ENCODE measurements at regions not wholly inside any gene's neighbourhood (a gene's known extent, or its start where the extent isn't known, plus 50 kb on each side); places are given as distances from the start of the nearest gene placed in this dataset.

DNA sequence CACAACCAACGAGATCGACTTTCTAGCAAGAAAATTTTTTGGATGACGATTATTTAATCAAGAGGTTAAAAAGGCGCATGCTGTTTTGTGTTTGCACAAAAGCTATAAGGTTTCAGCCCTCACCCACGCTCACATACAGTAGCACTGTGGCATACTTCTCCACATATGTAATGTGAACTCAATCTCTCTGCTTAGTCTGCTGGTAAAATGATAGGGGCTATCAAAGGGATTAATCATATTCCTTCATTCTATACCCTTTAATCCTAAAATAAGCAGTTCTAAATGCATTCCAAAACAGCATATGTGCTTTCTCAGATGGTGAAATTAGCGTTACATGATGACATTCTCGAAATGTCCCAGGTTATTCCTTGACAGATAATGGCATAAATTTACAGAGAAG lies 196.9 kb upstream of the PRICKLE2 start:
- H3K4me1 ChIP-seq (ENCODE audit: control insufficient read depth in 2 of 2, insufficient read depth in 2 of 2, low read length in 1 of 2), result peaks cover 0 to 3% of the 10 kb centered on the region in 2 donors
- peaks cover 0 to 2% of the 10 kb centered on the region in 2 donors for H3K27me3 ChIP-seq (ENCODE audit: control insufficient read depth in 1 of 2, insufficient read depth in 2 of 2, low read length in 2 of 2)
- H3K27ac ChIP-seq (ENCODE audit: low read depth in 2 of 2, low read length in 1 of 2), result no peak overlapping the region
- no peak overlapping the region for H3K4me3 ChIP-seq (ENCODE audit: low read depth in 1 of 2, low read length in 2 of 2)
- 75 to 76% methylated on average over 7 of the region's 7 CpGs for WGBS, 2 donors
- H3K36me3 ChIP-seq (ENCODE audit: control insufficient read depth in 2 of 2, insufficient read depth in 2 of 2, low read length in 1 of 2), result no peaks in the 10 kb centered on the region
- no peaks in the 10 kb centered on the region for H3K9me3 ChIP-seq (ENCODE audit: control insufficient read depth in 2 of 2, insufficient read depth in 1 of 2, low read depth in 1 of 2, low read length in 1 of 2)

DNA sequence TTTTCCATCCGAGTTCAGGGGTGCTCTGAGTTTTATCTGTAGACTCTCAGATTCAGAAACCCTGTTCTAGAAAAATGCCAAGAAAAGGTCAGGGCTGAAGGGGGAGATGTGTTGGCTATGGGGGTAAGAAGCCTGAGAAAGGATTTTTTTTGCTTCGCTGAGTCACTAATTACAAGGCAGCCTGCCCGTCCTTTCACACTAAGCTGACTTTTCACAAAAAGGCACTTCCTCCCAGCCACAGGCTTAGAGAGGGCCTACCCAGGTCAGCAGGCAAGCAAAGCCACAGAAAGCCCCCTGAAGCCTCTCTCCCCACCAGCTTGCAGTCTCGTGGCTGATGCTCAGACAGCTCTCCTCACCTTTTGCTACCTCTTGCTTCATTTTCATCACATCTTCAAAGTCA lies 192.6 kb upstream of the PRICKLE2 start:
- Histone ChIP-seq H3K4me3 (ENCODE audit: low read depth in 1 of 2, low read length in 2 of 2) (no peak overlapping the region), H3K4me1 (ENCODE audit: control insufficient read depth in 2 of 2, insufficient read depth in 2 of 2, low read length in 1 of 2) (peaks cover 0 to 3% of the 10 kb centered on the region in 2 donors), H3K36me3 (ENCODE audit: control insufficient read depth in 2 of 2, insufficient read depth in 2 of 2, low read length in 1 of 2) (no peaks in the 10 kb centered on the region), H3K9me3 (ENCODE audit: control insufficient read depth in 2 of 2, insufficient read depth in 1 of 2, low read depth in 1 of 2, low read length in 1 of 2) (no peaks in the 10 kb centered on the region), H3K27me3 (ENCODE audit: control insufficient read depth in 1 of 2, insufficient read depth in 2 of 2, low read length in 2 of 2) (no peaks in the 10 kb centered on the region), H3K27ac (ENCODE audit: low read depth in 2 of 2, low read length in 1 of 2) (no peak overlapping the region)
- 36 to 37% methylated on average over 4 of the region's 4 CpGs for WGBS, 2 donors

DNA sequence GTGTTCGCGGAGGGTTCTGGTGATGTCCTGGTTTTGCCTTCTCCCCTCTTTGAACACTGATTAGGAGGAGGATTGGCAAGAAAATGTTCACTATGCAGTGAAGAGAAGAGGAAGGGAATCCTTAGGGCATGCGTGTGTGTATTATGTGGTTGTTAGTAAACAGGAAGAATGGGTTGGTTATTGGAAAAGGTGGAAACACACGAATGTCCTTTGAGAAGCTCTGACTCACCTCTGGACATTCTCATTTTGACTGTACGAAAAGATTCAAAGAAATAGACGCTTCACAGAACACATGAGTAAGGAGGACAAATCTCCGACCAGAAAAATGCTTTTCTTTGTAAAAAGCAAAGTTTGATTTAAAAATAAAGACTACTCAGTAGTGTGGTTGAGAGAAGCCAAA lies 188.8 kb upstream of the PRICKLE2 start:
- Histone ChIP-seq H3K4me3 (ENCODE audit: low read depth in 1 of 2, low read length in 2 of 2) (no peak overlapping the region), H3K4me1 (ENCODE audit: control insufficient read depth in 2 of 2, insufficient read depth in 2 of 2, low read length in 1 of 2) (peaks cover 0 to 3% of the 10 kb centered on the region in 2 donors), H3K9me3 (ENCODE audit: control insufficient read depth in 2 of 2, insufficient read depth in 1 of 2, low read depth in 1 of 2, low read length in 1 of 2) (no peaks in the 10 kb centered on the region), H3K27ac (ENCODE audit: low read depth in 2 of 2, low read length in 1 of 2) (no peak overlapping the region), H3K27me3 (ENCODE audit: control insufficient read depth in 1 of 2, insufficient read depth in 2 of 2, low read length in 2 of 2) (no peaks in the 10 kb centered on the region), H3K36me3 (ENCODE audit: control insufficient read depth in 2 of 2, insufficient read depth in 2 of 2, low read length in 1 of 2) (no peaks in the 10 kb centered on the region)
- WGBS, 2 donors, result 87 to 92% methylated on average over 7 of the region's 7 CpGs

DNA sequence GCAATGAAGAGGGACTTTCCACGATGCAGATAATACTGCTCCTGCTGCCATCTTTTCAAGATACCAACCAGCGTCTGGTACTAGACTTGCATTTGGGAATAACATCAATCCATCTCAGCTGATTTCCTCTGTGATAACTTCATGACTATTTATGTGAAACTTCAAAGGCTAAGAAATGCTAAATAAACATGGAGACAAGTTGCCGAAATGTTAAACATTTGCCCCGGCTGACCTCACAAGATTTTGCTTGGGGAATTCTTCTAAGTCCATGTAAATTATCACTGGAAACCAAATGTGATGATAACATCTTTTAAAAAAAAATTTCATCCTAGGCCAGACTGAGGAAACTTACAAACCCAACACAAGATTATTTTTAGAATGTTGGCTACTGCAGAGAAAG lies 185.8 kb upstream of the PRICKLE2 start:
- no peaks in the 10 kb centered on the region for H3K9me3 ChIP-seq (ENCODE audit: control insufficient read depth in 2 of 2, insufficient read depth in 1 of 2, low read depth in 1 of 2, low read length in 1 of 2)
- H3K27ac ChIP-seq (ENCODE audit: low read depth in 2 of 2, low read length in 1 of 2), result no peak overlapping the region
- 70 to 74% methylated on average over 4 of the region's 4 CpGs for whole genome bisulfite sequencing, 2 donors

DNA sequence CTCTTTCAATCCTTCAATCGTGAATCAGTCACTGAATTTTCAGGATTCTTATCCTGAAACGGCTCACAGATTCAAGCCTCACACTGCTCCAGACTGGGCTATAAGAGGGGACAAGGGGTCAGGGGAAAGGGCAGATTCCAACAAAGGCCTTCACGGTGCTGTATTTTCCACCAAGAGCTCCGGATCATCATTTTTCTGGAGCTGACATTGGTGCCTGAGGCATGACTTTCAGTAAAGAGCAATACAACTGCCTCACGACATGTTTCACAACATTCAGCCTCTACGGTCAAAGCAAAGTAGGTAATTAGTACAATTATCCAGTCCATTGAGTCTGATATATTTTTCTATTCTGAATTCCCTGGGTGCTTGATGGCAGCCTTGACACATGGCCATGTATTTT lies 185.0 kb upstream of the PRICKLE2 start:
- H3K27ac ChIP-seq (ENCODE audit: low read depth in 2 of 2, low read length in 1 of 2), result no peak overlapping the region
- no peaks in the 10 kb centered on the region for H3K27me3 ChIP-seq (ENCODE audit: control insufficient read depth in 1 of 2, insufficient read depth in 2 of 2, low read length in 2 of 2)
- no peaks in the 10 kb centered on the region for H3K4me1 ChIP-seq (ENCODE audit: control insufficient read depth in 2 of 2, insufficient read depth in 2 of 2, low read length in 1 of 2)
- no peaks in the 10 kb centered on the region for H3K9me3 ChIP-seq (ENCODE audit: control insufficient read depth in 2 of 2, insufficient read depth in 1 of 2, low read depth in 1 of 2, low read length in 1 of 2)
- H3K36me3 ChIP-seq (ENCODE audit: control insufficient read depth in 2 of 2, insufficient read depth in 2 of 2, low read length in 1 of 2), result no peaks in the 10 kb centered on the region
- 84% methylated on average over 6 of the region's 6 CpGs for WGBS, 2 donors
- no peak overlapping the region for H3K4me3 ChIP-seq (ENCODE audit: low read depth in 1 of 2, low read length in 2 of 2)

More for the DNA sequence above, 185.8 kb upstream of the PRICKLE2 start:
- H3K4me3 ChIP-seq (ENCODE audit: low read depth in 1 of 2, low read length in 2 of 2), result no peak overlapping the region
- H3K4me1 ChIP-seq (ENCODE audit: control insufficient read depth in 2 of 2, insufficient read depth in 2 of 2, low read length in 1 of 2), result no peaks in the 10 kb centered on the region
- H3K36me3 ChIP-seq (ENCODE audit: control insufficient read depth in 2 of 2, insufficient read depth in 2 of 2, low read length in 1 of 2), result no peaks in the 10 kb centered on the region
- no peaks in the 10 kb centered on the region for H3K27me3 ChIP-seq (ENCODE audit: control insufficient read depth in 1 of 2, insufficient read depth in 2 of 2, low read length in 2 of 2)

DNA sequence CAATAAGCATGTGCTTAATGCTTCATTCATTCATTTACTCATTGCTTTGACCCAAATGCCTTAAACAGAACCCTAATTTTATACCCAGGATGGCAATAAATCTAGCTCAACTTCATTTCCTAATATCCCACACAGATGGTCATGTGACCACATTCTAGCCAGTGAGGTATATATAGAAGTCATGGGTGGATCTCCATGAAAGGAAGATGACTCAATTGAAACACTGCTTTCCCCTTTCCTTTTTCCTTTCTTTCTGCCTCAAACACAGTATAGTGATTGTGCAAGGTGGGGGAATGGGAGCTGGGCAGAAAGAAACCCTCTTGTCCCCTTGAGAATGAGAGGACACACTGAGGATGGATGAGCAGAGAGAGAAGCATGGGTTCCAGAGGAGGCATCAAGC lies 183.5 kb upstream of the PRICKLE2 start:
- Histone ChIP-seq H3K27me3 (ENCODE audit: control insufficient read depth in 1 of 2, insufficient read depth in 2 of 2, low read length in 2 of 2) (no peaks in the 10 kb centered on the region), H3K9me3 (ENCODE audit: control insufficient read depth in 2 of 2, insufficient read depth in 1 of 2, low read depth in 1 of 2, low read length in 1 of 2) (no peaks in the 10 kb centered on the region), H3K4me1 (ENCODE audit: control insufficient read depth in 2 of 2, insufficient read depth in 2 of 2, low read length in 1 of 2) (no peaks in the 10 kb centered on the region), H3K27ac (ENCODE audit: low read depth in 2 of 2, low read length in 1 of 2) (no peak overlapping the region), H3K4me3 (ENCODE audit: low read depth in 1 of 2, low read length in 2 of 2) (no peak overlapping the region), H3K36me3 (ENCODE audit: control insufficient read depth in 2 of 2, insufficient read depth in 2 of 2, low read length in 1 of 2) (no peaks in the 10 kb centered on the region)

DNA sequence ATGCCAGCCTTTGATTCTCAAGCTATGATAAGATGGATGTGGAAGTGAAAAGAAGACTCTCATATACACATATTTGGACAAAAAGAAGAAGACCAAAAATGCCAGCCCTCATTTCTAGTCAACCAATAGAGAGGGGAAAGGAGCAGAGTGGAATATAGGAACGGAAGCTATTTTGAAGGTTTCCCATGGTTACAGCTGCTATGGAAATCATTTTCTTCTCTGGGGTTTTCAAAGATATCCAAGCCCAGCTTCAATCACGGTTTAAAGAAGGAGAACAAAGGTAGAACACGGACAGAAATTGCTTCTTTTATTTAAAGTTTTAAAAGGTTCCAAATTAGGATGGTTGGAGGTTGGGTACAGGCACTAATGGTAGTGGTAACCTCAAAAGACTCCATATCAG lies 181.0 kb upstream of the PRICKLE2 start:
- WGBS, 2 donors, result 62 to 65% methylated on average over 3 of the region's 3 CpGs
- H3K36me3 ChIP-seq (ENCODE audit: control insufficient read depth in 2 of 2, insufficient read depth in 2 of 2, low read length in 1 of 2), result no peaks in the 10 kb centered on the region
- no peaks in the 10 kb centered on the region for H3K4me1 ChIP-seq (ENCODE audit: control insufficient read depth in 2 of 2, insufficient read depth in 2 of 2, low read length in 1 of 2)
- H3K27ac ChIP-seq (ENCODE audit: low read depth in 2 of 2, low read length in 1 of 2), result no peak overlapping the region
- no peaks in the 10 kb centered on the region for H3K27me3 ChIP-seq (ENCODE audit: control insufficient read depth in 1 of 2, insufficient read depth in 2 of 2, low read length in 2 of 2)
- no peaks in the 10 kb centered on the region for H3K9me3 ChIP-seq (ENCODE audit: control insufficient read depth in 2 of 2, insufficient read depth in 1 of 2, low read depth in 1 of 2, low read length in 1 of 2)
- H3K4me3 ChIP-seq (ENCODE audit: low read depth in 1 of 2, low read length in 2 of 2), result no peak overlapping the region

DNA sequence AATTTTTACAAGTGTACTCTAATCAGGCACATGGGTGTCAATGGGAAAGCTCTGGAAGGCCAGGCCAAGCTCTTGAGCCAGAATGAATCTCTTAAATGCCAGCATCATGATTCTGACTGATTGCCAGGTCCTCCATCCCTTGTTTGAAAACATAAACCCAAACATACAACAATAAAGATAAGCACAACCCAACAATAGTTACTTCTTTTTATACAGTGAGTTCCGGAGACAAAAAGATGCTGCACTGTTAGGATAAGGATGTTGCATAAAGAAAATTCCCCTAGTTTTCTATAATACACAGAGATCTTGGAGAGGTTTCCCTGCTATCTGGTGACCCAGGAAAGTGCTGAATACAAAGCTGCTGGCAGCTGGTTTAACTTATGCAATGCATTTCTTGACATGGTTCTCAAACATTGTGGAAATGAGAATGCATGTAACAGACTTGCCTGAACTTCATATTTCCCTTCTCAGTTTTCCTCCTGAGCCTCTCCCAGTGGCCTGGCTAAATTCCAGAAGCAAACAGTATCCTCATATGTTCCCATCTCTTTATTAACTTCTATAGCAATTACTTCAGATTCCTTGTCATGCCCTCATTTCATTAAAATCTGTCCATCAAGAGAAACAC lies 180.1 kb upstream of the PRICKLE2 start:
- Histone ChIP-seq H3K4me3 (ENCODE audit: low read depth in 1 of 2, low read length in 2 of 2) (no peak overlapping the region), H3K4me1 (ENCODE audit: control insufficient read depth in 2 of 2, insufficient read depth in 2 of 2, low read length in 1 of 2) (no peaks in the 10 kb centered on the region), H3K27me3 (ENCODE audit: control insufficient read depth in 1 of 2, insufficient read depth in 2 of 2, low read length in 2 of 2) (no peaks in the 10 kb centered on the region), H3K36me3 (ENCODE audit: control insufficient read depth in 2 of 2, insufficient read depth in 2 of 2, low read length in 1 of 2) (no peaks in the 10 kb centered on the region), H3K27ac (ENCODE audit: low read depth in 2 of 2, low read length in 1 of 2) (no peak overlapping the region), H3K9me3 (ENCODE audit: control insufficient read depth in 2 of 2, insufficient read depth in 1 of 2, low read depth in 1 of 2, low read length in 1 of 2) (no peaks in the 10 kb centered on the region)
- 83 to 91% methylated on average over 1 of the region's 1 CpG for WGBS, 2 donors

DNA sequence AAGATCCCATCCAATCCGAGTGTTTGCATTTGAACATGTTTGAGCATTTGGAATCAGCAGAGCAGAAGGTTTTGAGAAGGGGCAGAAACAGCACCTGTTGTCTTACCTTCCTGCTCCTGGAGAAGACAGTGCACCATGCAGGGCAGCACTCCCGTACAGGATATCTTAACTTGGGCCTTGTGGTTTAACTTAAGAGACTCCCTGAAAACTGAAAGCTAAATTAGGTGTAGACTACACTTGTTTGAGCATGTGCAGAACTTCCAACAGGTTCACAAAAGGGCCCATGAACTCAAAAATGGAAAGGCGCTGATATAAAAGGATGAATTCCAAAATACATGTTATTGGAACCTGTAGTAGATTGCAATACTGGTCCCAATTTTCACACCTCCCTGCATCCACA lies 175.4 kb upstream of the PRICKLE2 start:
- 78 to 83% methylated on average over 3 of the region's 3 CpGs for WGBS, 2 donors
- no peaks in the 10 kb centered on the region for H3K9me3 ChIP-seq (ENCODE audit: control insufficient read depth in 2 of 2, insufficient read depth in 1 of 2, low read depth in 1 of 2, low read length in 1 of 2)
- no peaks in the 10 kb centered on the region for H3K36me3 ChIP-seq (ENCODE audit: control insufficient read depth in 2 of 2, insufficient read depth in 2 of 2, low read length in 1 of 2)
- no peak overlapping the region for H3K4me3 ChIP-seq (ENCODE audit: low read depth in 1 of 2, low read length in 2 of 2)
- H3K4me1 ChIP-seq (ENCODE audit: control insufficient read depth in 2 of 2, insufficient read depth in 2 of 2, low read length in 1 of 2), result no peaks in the 10 kb centered on the region
- H3K27ac ChIP-seq (ENCODE audit: low read depth in 2 of 2, low read length in 1 of 2), result no peak overlapping the region
- no peaks in the 10 kb centered on the region for H3K27me3 ChIP-seq (ENCODE audit: control insufficient read depth in 1 of 2, insufficient read depth in 2 of 2, low read length in 2 of 2)

DNA sequence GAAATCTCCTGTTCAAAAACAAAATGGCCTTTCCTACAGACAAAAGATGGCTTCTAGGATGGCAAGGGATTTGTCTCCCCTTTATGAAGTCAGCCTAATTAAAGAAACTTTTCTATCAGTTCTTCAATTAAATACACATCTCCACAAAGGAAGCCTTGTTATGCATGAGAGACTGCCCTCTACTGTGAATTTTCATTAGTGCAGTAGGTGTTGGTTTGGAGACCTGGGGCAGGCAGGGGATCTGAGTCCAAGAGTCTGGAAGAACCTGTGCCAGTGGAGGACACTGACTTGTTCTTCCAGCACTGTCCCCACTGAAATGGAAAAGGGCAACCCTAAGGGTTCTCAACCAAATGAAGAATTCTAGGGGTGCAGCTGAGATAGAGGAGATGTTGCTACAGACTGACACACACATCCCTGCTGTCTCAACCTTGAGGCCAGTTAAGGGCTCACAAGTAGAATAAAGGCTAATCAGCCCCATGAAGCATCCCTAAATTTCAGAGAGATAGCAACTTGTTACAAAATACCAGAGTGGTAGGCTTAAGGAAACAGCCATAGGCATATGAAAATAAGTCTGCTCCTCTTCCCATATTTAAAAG lies 174.0 kb upstream of the PRICKLE2 start:
- Histone ChIP-seq H3K27me3 (ENCODE audit: control insufficient read depth in 1 of 2, insufficient read depth in 2 of 2, low read length in 2 of 2) (no peaks in the 10 kb centered on the region), H3K27ac (ENCODE audit: low read depth in 2 of 2, low read length in 1 of 2) (no peak overlapping the region), H3K9me3 (ENCODE audit: control insufficient read depth in 2 of 2, insufficient read depth in 1 of 2, low read depth in 1 of 2, low read length in 1 of 2) (no peaks in the 10 kb centered on the region), H3K4me3 (ENCODE audit: low read depth in 1 of 2, low read length in 2 of 2) (no peak overlapping the region), H3K36me3 (ENCODE audit: control insufficient read depth in 2 of 2, insufficient read depth in 2 of 2, low read length in 1 of 2) (no peaks in the 10 kb centered on the region), H3K4me1 (ENCODE audit: control insufficient read depth in 2 of 2, insufficient read depth in 2 of 2, low read length in 1 of 2) (peaks cover 0 to 3% of the 10 kb centered on the region in 2 donors)

Measured in esophagus (tissue), 2 donors.